ENCODE measurements at regions not wholly inside any gene's neighbourhood (a gene's known extent, or its start where the extent isn't known, plus 50 kb on each side); places are given as distances from the start of the nearest gene placed in this dataset.
"Not testable (repeated sequence)": the region's sequence is repeated elsewhere in the genome, so short reads cannot be mapped to it uniquely, and the experiment has no call there.

GRCh38 chr16:85240982-85241924 is 129.0 kb upstream of the CIBAR2 start:
- no peak for DNase-seq

- DNase-seq: no peak
Observed at GRCh38 chr16:85242140-85242539, 129.9 kb upstream of the CIBAR2 start.

- DNase-seq: no peak
Observed at GRCh38 chr16:85243308-85243707, 131.0 kb upstream of the CIBAR2 start.

GRCh38 chr16:85244452-85244851 is 132.2 kb upstream of the CIBAR2 start:
- DNase-seq: not testable (repeated sequence)

GRCh38 chr16:85245307-85246172 is 133.3 kb upstream of the CIBAR2 start:
- peak in 1 of 2 experiments; percentile 31 for DNase-seq

GRCh38 chr16:85246473-85246872 is 134.2 kb upstream of the CIBAR2 start:
- no peak for DNase-seq

- DNase-seq: no peak
Observed at GRCh38 chr16:85246973-85247372, 134.7 kb upstream of the CIBAR2 start.

GRCh38 chr16:85248342-85248741 is 136.1 kb upstream of the CIBAR2 start:
- DNase-seq: no peak

GRCh38 chr16:85248857-85249256 is 136.6 kb upstream of the CIBAR2 start:
- no peak for DNase-seq

- no peak for DNase-seq
Observed at GRCh38 chr16:85249418-85250146, 137.3 kb upstream of the CIBAR2 start.

GRCh38 chr16:85250147-85250463 is 137.8 kb upstream of the CIBAR2 start:
- DNase-seq: no peak

GRCh38 chr16:85250609-85251223 is 138.4 kb upstream of the CIBAR2 start:
- no peak for DNase-seq

- DNase-seq: no peak
Observed at GRCh38 chr16:85251225-85251760, 139.0 kb upstream of the CIBAR2 start.

GRCh38 chr16:85252014-85252413 is 139.7 kb upstream of the CIBAR2 start:
- DNase-seq: no peak

- DNase-seq: no peak
Observed at GRCh38 chr16:85252461-85252860, 140.2 kb upstream of the CIBAR2 start.

GRCh38 chr16:85253084-85253941 is 141.0 kb upstream of the CIBAR2 start:
- DNase-seq: no peak

- no peak for DNase-seq
Observed at GRCh38 chr16:85254051-85254450, 141.8 kb upstream of the CIBAR2 start.

GRCh38 chr16:85254921-85255320 is 142.6 kb upstream of the CIBAR2 start:
- no peak for DNase-seq

GRCh38 chr16:85255777-85256176 is 143.5 kb upstream of the CIBAR2 start:
- DNase-seq: no peak

- DNase-seq: no peak
Observed at GRCh38 chr16:85256190-85256739, 144.0 kb upstream of the CIBAR2 start.

- no peak for DNase-seq
Observed at GRCh38 chr16:85257483-85257882, 145.2 kb upstream of the CIBAR2 start.
